B cell (primary cell): ENCODE measurements at regions not wholly inside any gene's neighbourhood (a gene's known extent, or its start where the extent isn't known, plus 50 kb on each side); places are given as distances from the start of the nearest gene placed in this dataset.

ENCODE experiments used
- ATAC-seq: fragments of 200-7000 bp; cut with Tn5 transposase; one replicate; pipeline ENCODE4 v1.10.0; 2021; ENCODE audit warnings: low read depth, mild to moderate bottlenecking, moderate number of reproducible peaks, moderate library complexity
- CTCF ChIA-PET: fragments of 350-600 bp; sonication (Branson Sonifier 250); formaldehyde crosslinking; loops from one replicate; lab custom pipeline; 2021; ENCODE audit warnings: antibody characterized with exemption, inconsistent platforms; lab: Charles Lee
- POLR2A ChIA-PET: fragments of 350-600 bp; sonication (Branson Sonifier 250); formaldehyde crosslinking; loops from one replicate; lab custom pipeline; 2021; ENCODE audit warnings: antibody characterized with exemption; lab: Charles Lee
- DNase-seq: peaks from one replicate; pipeline ENCODE4 v3.0.0; 2013
- H2AFZ ChIP-seq: 2 replicates; pipeline ENCODE4 v1.6.1; 2012; ENCODE audit warnings: mild to moderate bottlenecking, low read depth, low read length; ENCODE audit not compliant: insufficient read depth, poor library complexity, severe bottlenecking
- H3K27ac ChIP-seq, 2 donors: 1 replicate in 1 of 2; 2 replicates in 1 of 2; pipeline ENCODE4 v1.5.1; 2012 to 2013; ENCODE audit warnings: low read length in 2 of 2, mild to moderate bottlenecking in 2 of 2, moderate library complexity in 1 of 2
- H3K27me3 ChIP-seq, 4 experiments: fragments of 200-600 bp in 1 of 4; sonication (generic) in 1 of 4; replicated peaks in 1 of 4; 1 replicate in 2 of 4; 2 replicates in 2 of 4; pipeline versions ENCODE4 v1.6.1 to v1.7.0; 2013 to 2016; ENCODE audit warnings: low read length in 3 of 4, mild to moderate bottlenecking in 2 of 4, mixed read lengths in 1 of 4, moderate library complexity in 1 of 4; ENCODE audit not compliant: insufficient read depth in 4 of 4, control insufficient read depth in 3 of 4; ENCODE audit errors: control extremely low read depth in 1 of 4
- H3K36me3 ChIP-seq, 2 experiments: replicated peaks in 1 of 2; 1 replicate in 1 of 2; 2 replicates in 1 of 2; pipeline versions ENCODE4 v1.6.1 to v1.7.1; 2013; ENCODE audit warnings: low read length in 1 of 2; ENCODE audit not compliant: insufficient read depth in 2 of 2, control insufficient read depth in 1 of 2; ENCODE audit errors: control extremely low read depth in 1 of 2, extremely low read depth in 1 of 2
- H3K4me1 ChIP-seq, 2 donors: fragments of 200-600 bp in 1 of 2; sonication (generic) in 1 of 2; 1 replicate in 1 of 2; 2 replicates in 1 of 2; pipeline versions ENCODE4 v1.5.1 to v1.6.1; 2013 to 2017; ENCODE audit warnings: low read length in 2 of 2; ENCODE audit not compliant: control insufficient read depth in 2 of 2, insufficient read depth in 2 of 2
- H3K4me2 ChIP-seq: replicated peaks from 2 replicates; pipeline ENCODE3; 2012; ENCODE audit warnings: mild to moderate bottlenecking, low read depth, low read length; ENCODE audit not compliant: poor library complexity, severe bottlenecking
- H3K4me3 ChIP-seq, 5 experiments: fragments of 200-600 bp in 1 of 5; sonication (generic) in 1 of 5; 1 replicate in 3 of 5; 2 replicates in 2 of 5; pipeline versions ENCODE4 v1.5.1 to v1.7.0; 2011 to 2016; ENCODE audit warnings: low read length in 4 of 5, mild to moderate bottlenecking in 4 of 5, low read depth in 2 of 5, control low read depth in 1 of 5, moderate library complexity in 1 of 5; ENCODE audit not compliant: insufficient read depth in 1 of 5; ENCODE audit errors: control extremely low read depth in 1 of 5, extremely low read depth in 1 of 5
- H3K79me2 ChIP-seq: fragments of 200-600 bp; sonication (generic); one replicate; pipeline ENCODE4 v1.6.0; 2016; ENCODE audit warnings: low read length; ENCODE audit not compliant: control insufficient read depth, insufficient read depth
- H3K9ac ChIP-seq: fragments of 200-600 bp; sonication (generic); 2 replicates; pipeline ENCODE4 v1.6.1; 2017; ENCODE audit warnings: mild to moderate bottlenecking, low read length, moderate library complexity
- H3K9me3 ChIP-seq, 3 donors: one replicate each; pipeline versions ENCODE4 v1.6.1 to v1.7.1; 2013; ENCODE audit warnings: low read length in 2 of 3; ENCODE audit not compliant: control insufficient read depth in 2 of 3, insufficient read depth in 1 of 3; ENCODE audit errors: control extremely low read depth in 1 of 3
- H4K20me1 ChIP-seq: 2 replicates; pipeline ENCODE4 v1.6.0; 2012; ENCODE audit warnings: mild to moderate bottlenecking, low read length; ENCODE audit not compliant: insufficient read depth, control insufficient read depth, poor library complexity, severe bottlenecking
- H3K27ac Mint-ChIP-seq: one replicate; pipeline ENCODE4 v1.8.0; 2021; ENCODE audit warnings: mixed read lengths
- H3K27me3 Mint-ChIP-seq: one replicate; pipeline ENCODE4 v1.8.0; 2021; ENCODE audit warnings: mixed read lengths
- H3K4me1 Mint-ChIP-seq: one replicate; pipeline ENCODE4 v1.8.0; 2021; ENCODE audit warnings: mixed read lengths
- H3K4me3 Mint-ChIP-seq: one replicate; pipeline ENCODE4 v1.8.0; 2021; ENCODE audit warnings: mixed read lengths
- H3K9me3 Mint-ChIP-seq: one replicate; pipeline ENCODE4 v1.8.0; 2022; ENCODE audit warnings: mixed read lengths; ENCODE audit not compliant: insufficient read depth
- CTCF ChIP-seq: fragments of 200-600 bp; IDR thresholded peaks from one replicate; pipeline ENCODE4 v1.8.0; 2022; ENCODE audit warnings: antibody characterized with exemption, mild to moderate bottlenecking
- EZH2 ChIP-seq: IDR thresholded peaks from 2 replicates; pipeline ENCODE4 v1.6.1; 2012; ENCODE audit warnings: borderline replicate concordance, low read depth, mild to moderate bottlenecking, moderate library complexity, low read length; ENCODE audit not compliant: insufficient read depth, poor library complexity, severe bottlenecking
- WGBS: methylation state at CpG from one replicate; pipeline ENCODE4 v1.1.5; 2013; ENCODE audit warnings: missing lambda C conversion rate; ENCODE audit not compliant: insufficient coverage; 5-methylcytosine and 5-hydroxymethylcytosine counted together
- intact Hi-C: fragments of 100-400 bp; cut with micrococcal nuclease; formaldehyde crosslinking; loops from one replicate; pipeline ENCODE4 v1.10.0; 2022

- ATAC-seq, result no peak
- no peak for DNase-seq
- 75% methylated on average over 1 of the region's 2 CpGs for WGBS
- ChIA-PET CTCF (no interaction called here), POLR2A (no interaction called here)
- H3K27me3 Mint-ChIP-seq, result no peaks in the 10 kb centered on the region
- no peaks in the 10 kb centered on the region for H3K36me3 ChIP-seq
- no peak overlapping the region for H3K4me3 Mint-ChIP-seq
- TF ChIP-seq CTCF, result no peak
- H3K9ac ChIP-seq, result no peak overlapping the region
- no peak overlapping the region for H3K27ac Mint-ChIP-seq
- intact Hi-C loops, result no loop called here
- H3K27me3 ChIP-seq, result no peaks in the 10 kb centered on the region
- no peaks in the 10 kb centered on the region for H3K4me1 Mint-ChIP-seq
- no peaks in the 10 kb centered on the region for H3K79me2 ChIP-seq
- H4K20me1 ChIP-seq, result no peaks in the 10 kb centered on the region
- H3K4me3 ChIP-seq, result no peak overlapping the region
- H3K27ac ChIP-seq, result no peak overlapping the region
- no peaks in the 10 kb centered on the region for H3K4me1 ChIP-seq
- no peak overlapping the region for H3K4me2 ChIP-seq
- H3K9me3 Mint-ChIP-seq, result no peaks in the 10 kb centered on the region
- no peaks in the 10 kb centered on the region for H3K9me3 ChIP-seq
- no peak overlapping the region for H2AFZ ChIP-seq
Measured at GRCh38 chr2:18703555-18703954, 114.2 kb upstream of the NT5C1B start.

- TF ChIP-seq CTCF (no peak), EZH2 (no peak)
- intact Hi-C loops, result no loop called here
- no peak for DNase-seq
- H3K27ac Mint-ChIP-seq, result no peak overlapping the region
- Histone ChIP-seq H3K36me3 (no peaks in the 10 kb centered on the region), H3K79me2 (no peaks in the 10 kb centered on the region), H3K9ac (no peak overlapping the region), H3K4me1 (no peaks in the 10 kb centered on the region), H3K27me3 (no peaks in the 10 kb centered on the region), H2AFZ (no peak overlapping the region), H3K27ac (no peak overlapping the region), H3K9me3 (peaks cover 0 to 6% (median 0%) of the 10 kb centered on the region in 3 donors), H3K4me3 (no peak overlapping the region), H3K4me2 (no peak overlapping the region), H4K20me1 (no peaks in the 10 kb centered on the region)
- H3K4me1 Mint-ChIP-seq, result no peaks in the 10 kb centered on the region
- ATAC-seq, result no peak
- ChIA-PET POLR2A (no interaction called here), CTCF (no interaction called here)
- H3K27me3 Mint-ChIP-seq, result no peaks in the 10 kb centered on the region
- no peaks in the 10 kb centered on the region for H3K9me3 Mint-ChIP-seq
- no peak overlapping the region for H3K4me3 Mint-ChIP-seq
Measured at GRCh38 chr2:18701981-18702380, 112.6 kb upstream of the NT5C1B start.
